HepG2 (cell line): ENCODE measurements at regions not wholly inside any gene's neighbourhood (a gene's known extent, or its start where the extent isn't known, plus 50 kb on each side); places are given as distances from the start of the nearest gene placed in this dataset.
"Not testable (repeated sequence)": the region's sequence is repeated elsewhere in the genome, so short reads cannot be mapped to it uniquely, and the experiment has no call there.

Experiments
- ATAC-seq: fragments of 200-7000 bp; cut with Tn5 transposase; 3 replicates; pipeline ENCODE4 v1.9.1; 2020; ENCODE audit warnings: mild to moderate bottlenecking, moderate library complexity
- BruUV-seq: library from RNA; stranded (reverse); fragments of 400-500 nt; replicated peaks from 2 replicates; lab custom pipeline; 2021; lab: Mats Ljungman, UMichigan
- CTCF ChIA-PET: fragments of 300-600 bp; formaldehyde crosslinking; extraction: SDS; loops from one replicate; lab custom pipeline; 2021; ENCODE audit warnings: low total read pairs, inconsistent platforms, low intra/inter-chr PET ratio; lab: Yijun Ruan, JAX
- POLR2A ChIA-PET: fragments of 350-600 bp; sonication (Branson Sonifier 250); formaldehyde crosslinking; loops from one replicate; lab custom pipeline; 2020; ENCODE audit warnings: antibody characterized with exemption, inconsistent platforms; lab: Yijun Ruan, JAX
- DNase-seq: peaks from one replicate; pipeline ENCODE4 v3.0.0-alpha.2; 2015; ENCODE audit warnings: low spot score
- FAIRE-seq: peaks from 3 replicates; lab custom pipeline; 2011; peaks lifted over from hg19 to GRCh38; lab: Jason Lieb, UNC
- H2AFZ ChIP-seq: one replicate; pipeline ENCODE4 v1.6.1; 2011; ENCODE audit warnings: low read length, inconsistent platforms
- H3K27ac ChIP-seq: fragments of 300-600 bp; 3 replicates; pipeline ENCODE4 v1.8.0; 2011; ENCODE audit warnings: mixed run types, mild to moderate bottlenecking, mixed read lengths, low read length, inconsistent platforms; ENCODE audit not compliant: insufficient read depth; ENCODE audit errors: extremely low read length
- H3K27me3 ChIP-seq, 2 experiments: fragments of 200-600 bp in 1 of 2; 2 replicates in 1 of 2; 3 replicates in 1 of 2; pipeline versions ENCODE4 v1.6.0 to v1.8.0; 2011; ENCODE audit warnings: low read length in 2 of 2, mild to moderate bottlenecking in 2 of 2, moderate library complexity in 2 of 2, inconsistent platforms in 1 of 2; ENCODE audit not compliant: insufficient read depth in 2 of 2, control insufficient read depth in 1 of 2
- H3K36me3 ChIP-seq, 2 experiments: fragments of 200-600 bp in 1 of 2; replicated peaks in 1 of 2; 2 replicates in 1 of 2; 3 replicates in 1 of 2; pipeline versions ENCODE4 v1.5.1 to v1.8.0; 2011; ENCODE audit warnings: low read length in 2 of 2, inconsistent platforms in 1 of 2; ENCODE audit not compliant: insufficient read depth in 2 of 2, control insufficient read depth in 1 of 2
- H3K4me1 ChIP-seq: 2 replicates; pipeline ENCODE4 v1.5.1; 2012; ENCODE audit warnings: low read length, inconsistent platforms; ENCODE audit not compliant: insufficient read depth
- H3K4me2 ChIP-seq: 2 replicates; pipeline ENCODE4 v1.6.0; 2011; ENCODE audit warnings: low read depth, low read length, inconsistent platforms
- H3K4me3 ChIP-seq, 3 experiments: fragments of 200-600 bp in 1 of 3; sonication (generic), shearing (Covaris generic) in 1 of 3; replicated peaks in 1 of 3; 2 replicates each; pipeline ENCODE4 v1.5.1; 2011 to 2016; ENCODE audit warnings: low read length in 3 of 3, inconsistent platforms in 2 of 3, low read depth in 2 of 3, mild to moderate bottlenecking in 2 of 3, control low read depth in 1 of 3, mixed read lengths in 1 of 3; ENCODE audit not compliant: insufficient read depth in 1 of 3
- H3K79me2 ChIP-seq: one replicate; pipeline ENCODE4 v1.6.1; 2011; ENCODE audit warnings: low read length, inconsistent platforms; ENCODE audit not compliant: insufficient read depth
- H3K9ac ChIP-seq: 2 replicates; pipeline ENCODE4 v1.6.0; 2011; ENCODE audit warnings: mild to moderate bottlenecking, low read depth, low read length, inconsistent platforms; ENCODE audit not compliant: insufficient read depth
- H3K9me3 ChIP-seq: 2 replicates; pipeline ENCODE4 v1.5.1; 2012; ENCODE audit warnings: mild to moderate bottlenecking, low read length
- H4K20me1 ChIP-seq: 2 replicates; pipeline ENCODE4 v1.6.0; 2011; ENCODE audit warnings: inconsistent platforms, mild to moderate bottlenecking, low read length, moderate library complexity; ENCODE audit not compliant: insufficient read depth
- ZFP1 ChIP-seq: IDR thresholded peaks from 2 replicates; pipeline ENCODE4 v1.6.1; 2016
- WGBS: methylation state at CpG from one replicate; pipeline ENCODE4 v1.1.6; 2017; ENCODE audit warnings: low lambda C conversion rate; 5-methylcytosine and 5-hydroxymethylcytosine counted together
- in situ Hi-C: cut with HindIII; loops from 2 replicates; pipeline ENCODE4 v1.10.0; 2017; ENCODE audit warnings: low pct_unique_long_range_greater_than_20kb; ENCODE audit not compliant: extremely low pct_ligation_motif_present
- intact Hi-C: fragments of 100-400 bp; cut with micrococcal nuclease; formaldehyde crosslinking; loops from one replicate; pipeline ENCODE4 v1.10.0; 2022; ENCODE audit not compliant: unreplicated experiment
- TF ChIP-seq, protein P1 (sequence below): fragments of 450-650 bp; IDR thresholded peaks from 2 replicates; pipeline ENCODE4 v1.6.1; 2016

DNA sequence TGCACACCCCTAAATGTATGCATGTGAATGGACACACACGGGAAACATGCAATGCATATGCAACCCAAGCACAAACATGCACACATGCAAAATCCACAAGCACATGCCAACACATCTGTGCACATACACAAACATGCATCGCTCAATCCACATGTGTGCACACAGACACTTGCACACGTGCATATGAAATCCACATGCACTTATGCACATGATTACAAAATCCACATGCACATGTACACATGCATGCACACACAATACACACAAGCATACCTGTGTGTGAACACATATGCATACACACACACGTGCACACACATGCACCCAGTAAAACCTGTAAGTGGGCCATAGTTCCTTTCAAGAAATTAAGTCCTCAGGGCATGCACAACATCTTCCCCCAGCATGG lies 256.8 kb upstream of the USP9Y start:
- no peak for FAIRE-seq
- ATAC-seq: no peak
- no TSS peak for BruUV-seq
- Histone ChIP-seq H3K9me3 (no peaks in the 10 kb centered on the region), H3K4me1 (no peaks in the 10 kb centered on the region), H3K27me3 (no peaks in the 10 kb centered on the region), H3K9ac (no peak overlapping the region), H4K20me1 (no peaks in the 10 kb centered on the region), H3K36me3 (no peaks in the 10 kb centered on the region), H3K79me2 (no peaks in the 10 kb centered on the region), H3K4me2 (no peak overlapping the region)
- DNase-seq: no peak
- WGBS: 49% methylated on average over 2 of the region's 4 CpGs
- intact Hi-C loops: no loop called here
- in situ Hi-C loops: no loop called here
- POLR2A ChIA-PET: no interaction called here
- no peak for TF ChIP-seq ZFP1
- TF ChIP-seq, protein P1, sequence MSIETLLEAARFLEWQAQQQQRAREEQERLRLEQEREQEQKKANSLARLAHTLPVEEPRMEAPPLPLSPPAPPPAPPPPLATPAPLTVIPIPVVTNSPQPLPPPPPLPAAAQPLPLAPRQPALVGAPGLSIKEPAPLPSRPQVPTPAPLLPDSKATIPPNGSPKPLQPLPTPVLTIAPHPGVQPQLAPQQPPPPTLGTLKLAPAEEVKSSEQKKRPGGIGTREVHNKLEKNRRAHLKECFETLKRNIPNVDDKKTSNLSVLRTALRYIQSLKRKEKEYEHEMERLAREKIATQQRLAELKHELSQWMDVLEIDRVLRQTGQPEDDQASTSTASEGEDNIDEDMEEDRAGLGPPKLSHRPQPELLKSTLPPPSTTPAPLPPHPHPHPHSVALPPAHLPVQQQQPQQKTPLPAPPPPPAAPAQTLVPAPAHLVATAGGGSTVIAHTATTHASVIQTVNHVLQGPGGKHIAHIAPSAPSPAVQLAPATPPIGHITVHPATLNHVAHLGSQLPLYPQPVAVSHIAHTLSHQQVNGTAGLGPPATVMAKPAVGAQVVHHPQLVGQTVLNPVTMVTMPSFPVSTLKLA: peak; percentile 92
- TF ChIP-seq, all 625 proteins: peak for 1
- H3K4me3 ChIP-seq: no peak overlapping the region
- H3K27ac ChIP-seq: no peak overlapping the region
- CTCF ChIA-PET: no interaction called here
- no peak overlapping the region for H2AFZ ChIP-seq

DNA sequence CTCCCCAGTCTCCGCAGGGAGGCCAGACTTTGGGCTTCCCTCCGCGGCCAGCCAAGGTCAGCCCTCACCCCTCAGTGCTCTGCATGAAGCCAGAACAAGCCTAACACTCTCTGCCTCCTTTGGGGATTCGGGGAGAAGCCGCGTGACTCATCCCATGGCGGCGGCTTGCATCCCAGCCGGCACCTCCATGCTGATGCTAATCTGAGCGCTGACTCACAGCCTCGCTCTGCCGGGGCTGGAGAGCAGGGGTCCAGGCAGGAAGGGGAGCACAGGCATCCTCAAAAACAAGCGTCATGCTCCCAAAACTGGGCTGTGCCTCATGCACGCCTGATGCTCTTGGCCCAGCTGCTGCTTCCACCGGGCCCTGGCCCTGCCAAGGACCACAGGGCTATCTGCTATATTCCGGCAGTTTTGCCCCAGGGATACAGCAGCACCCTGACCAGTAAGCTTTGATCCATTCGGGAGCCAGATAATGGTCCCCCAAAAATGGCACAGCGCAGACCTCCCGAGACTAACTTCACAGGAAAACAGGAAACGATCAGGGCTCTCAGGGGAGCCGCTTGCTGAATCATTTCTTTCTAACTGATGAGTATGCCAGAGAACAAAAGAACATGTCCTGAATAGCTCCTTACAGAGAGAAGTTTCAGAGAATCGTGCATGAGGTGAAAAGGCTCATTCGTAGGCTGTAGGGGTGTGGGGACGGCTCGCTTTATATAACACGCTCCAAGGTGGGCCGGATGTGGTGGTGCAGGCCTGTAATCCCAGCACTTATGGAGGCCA lies 254.4 kb upstream of the USP9Y start:
- H3K27me3 ChIP-seq, H3K4me1 ChIP-seq, H3K79me2 ChIP-seq, H3K27ac ChIP-seq, H3K9ac ChIP-seq, H3K9me3 ChIP-seq, DNase-seq, CTCF ChIA-PET, H3K4me3 ChIP-seq, H4K20me1 ChIP-seq, ATAC-seq, in situ Hi-C loops, H3K4me2 ChIP-seq, BruUV-seq, POLR2A ChIA-PET, FAIRE-seq, intact Hi-C loops, H3K36me3 ChIP-seq, H2AFZ ChIP-seq: not testable (repeated sequence)
- WGBS: 44% methylated on average over 10 of the region's 27 CpGs

DNA sequence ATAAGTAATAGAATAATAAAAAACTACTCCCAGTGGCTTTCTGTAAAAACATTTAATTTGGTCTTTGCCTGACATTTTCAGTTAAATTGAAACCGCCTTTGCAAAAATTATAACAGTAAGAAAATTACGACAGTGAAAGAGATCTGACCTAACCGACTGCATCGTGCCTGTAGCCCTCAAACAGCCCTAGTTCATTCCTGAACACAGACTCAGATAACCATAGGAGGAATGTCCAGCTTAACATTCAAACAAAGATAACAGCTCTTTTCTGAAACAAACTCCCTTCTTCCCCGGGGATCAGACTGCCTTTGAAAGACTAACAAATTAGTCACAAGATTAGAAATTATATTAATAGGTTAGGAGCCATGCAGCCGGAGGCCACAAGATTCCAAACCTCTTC lies 252.5 kb upstream of the USP9Y start:
- 34% methylated on average over 4 of the region's 6 CpGs for WGBS
- POLR2A ChIA-PET, H3K4me3 ChIP-seq, BruUV-seq, H3K27ac ChIP-seq, in situ Hi-C loops, ATAC-seq, H2AFZ ChIP-seq, H3K9ac ChIP-seq, CTCF ChIA-PET, H3K4me2 ChIP-seq, H4K20me1 ChIP-seq, H3K79me2 ChIP-seq, H3K36me3 ChIP-seq, H3K27me3 ChIP-seq, FAIRE-seq, intact Hi-C loops, H3K4me1 ChIP-seq, DNase-seq, H3K9me3 ChIP-seq: not testable (repeated sequence)

DNA sequence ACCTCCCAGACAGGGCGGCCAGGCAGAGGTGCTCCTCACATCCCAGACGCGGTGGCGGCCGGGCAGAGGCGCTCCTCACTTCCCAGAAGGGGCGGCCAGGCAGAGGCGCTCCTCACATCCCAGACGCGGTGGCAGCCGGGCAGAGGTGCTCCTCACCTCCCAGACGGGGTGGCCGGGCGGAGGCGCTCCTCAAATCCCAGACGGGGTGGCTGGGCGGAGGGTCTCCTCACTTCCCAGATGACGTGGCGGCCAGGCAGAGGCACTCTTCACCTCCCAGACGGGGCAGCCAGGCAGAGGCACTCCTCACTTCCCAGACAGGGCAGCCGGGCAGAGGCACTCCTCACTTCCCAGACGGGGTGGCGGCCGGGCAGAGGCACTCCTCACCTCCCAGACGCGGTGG lies 247.7 kb upstream of the USP9Y start:
- POLR2A ChIA-PET: not testable (repeated sequence)

More for the DNA sequence above, 247.7 kb upstream of the USP9Y start:
- H3K4me3 ChIP-seq, DNase-seq, H4K20me1 ChIP-seq, H2AFZ ChIP-seq, in situ Hi-C loops, H3K36me3 ChIP-seq, H3K27me3 ChIP-seq, H3K79me2 ChIP-seq, ATAC-seq, H3K4me1 ChIP-seq, H3K9me3 ChIP-seq, intact Hi-C loops, H3K27ac ChIP-seq, H3K4me2 ChIP-seq, H3K9ac ChIP-seq, FAIRE-seq, CTCF ChIA-PET, BruUV-seq: not testable (repeated sequence)
- WGBS: no CpG with 5 or more reads among the region's 26 CpGs
